ENCODE measurements at regions not wholly inside any gene's neighbourhood (a gene's known extent, or its start where the extent isn't known, plus 50 kb on each side); places are given as distances from the start of the nearest gene placed in this dataset.

GRCh38 chr13:29689548-29689947, 94.1 kb upstream of the SLC7A1 start:
- no peaks in the 10 kb centered on the region for H3K36me3 ChIP-seq (ENCODE audit: control insufficient read depth in 4 of 4, insufficient read depth in 3 of 4, low read depth in 1 of 4, low read length in 3 of 4)

GRCh38 chr13:29688193-29688592, 92.7 kb upstream of the SLC7A1 start:
- TF ChIP-seq EGR1 (IDR thresholded peaks at IDR 0.05; ENCODE audit: low read depth in 2 of 2) (no peak), NR2F2 (IDR thresholded peaks at IDR 0.05) (no peak), HNF4G (IDR thresholded peaks at IDR 0.05) (no peak), SP1 (IDR thresholded peaks at IDR 0.05) (no peak), FOXA1 (IDR thresholded peaks at IDR 0.05) (no peak), TAF1 (conservative IDR thresholded peaks at IDR 0.05) (no peak), HNF4A (conservative IDR thresholded peaks at IDR 0.05) (no peak), JUND (IDR thresholded peaks at IDR 0.05) (no peak), CTCF (IDR thresholded peaks at IDR 0.05; ENCODE audit: low read depth, low read length, missing input control) (no peak)
- TF ChIP-seq, protein P1, sequence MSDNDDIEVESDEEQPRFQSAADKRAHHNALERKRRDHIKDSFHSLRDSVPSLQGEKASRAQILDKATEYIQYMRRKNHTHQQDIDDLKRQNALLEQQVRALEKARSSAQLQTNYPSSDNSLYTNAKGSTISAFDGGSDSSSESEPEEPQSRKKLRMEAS (IDR thresholded peaks at IDR 0.05) = no peak
- Histone ChIP-seq H3K9ac (ENCODE audit: low read depth in 1 of 2, low read length in 2 of 2) (no peak overlapping the region), H3K36me3 (ENCODE audit: control insufficient read depth in 4 of 4, insufficient read depth in 3 of 4, low read depth in 1 of 4, low read length in 3 of 4) (no peaks in the 10 kb centered on the region), H3K27ac (ENCODE audit: low read depth in 1 of 2, low read length in 2 of 2) (no peak overlapping the region), H3K4me3 (ENCODE audit: low read depth in 1 of 3, low read length in 3 of 3) (no peak overlapping the region), H3K27me3 (ENCODE audit: control insufficient read depth in 4 of 4, insufficient read depth in 4 of 4, low read length in 3 of 4) (no peaks in the 10 kb centered on the region), H3K9me3 (ENCODE audit: control insufficient read depth in 4 of 4, low read length in 3 of 4) (peaks cover 0 to 7% (median 2%) of the 10 kb centered on the region in 4 donors), H3K4me1 (ENCODE audit: control insufficient read depth in 4 of 4, insufficient read depth in 4 of 4, low read length in 3 of 4) (peaks cover 0 to 4% (median 0%) of the 10 kb centered on the region in 4 donors)
- no peak for DNase-seq (ENCODE audit: low spot score)
- 88% methylated on average over 3 of the region's 3 CpGs for WGBS

More at GRCh38 chr13:29689548-29689947, 94.1 kb upstream of the SLC7A1 start:
- H3K27ac ChIP-seq (ENCODE audit: low read depth in 1 of 2, low read length in 2 of 2) = no peak overlapping the region
- no peak overlapping the region for H3K4me3 ChIP-seq (ENCODE audit: low read depth in 1 of 3, low read length in 3 of 3)
- H3K9me3 ChIP-seq (ENCODE audit: control insufficient read depth in 4 of 4, low read length in 3 of 4) = no peaks in the 10 kb centered on the region
- peaks cover 0 to 4% (median 0%) of the 10 kb centered on the region in 4 donors for H3K4me1 ChIP-seq (ENCODE audit: control insufficient read depth in 4 of 4, insufficient read depth in 4 of 4, low read length in 3 of 4)
- no peak for DNase-seq (ENCODE audit: low spot score)
- 42% methylated on average over 3 of the region's 3 CpGs for WGBS
- no peak overlapping the region for H3K9ac ChIP-seq (ENCODE audit: low read depth in 1 of 2, low read length in 2 of 2)
- no peaks in the 10 kb centered on the region for H3K27me3 ChIP-seq (ENCODE audit: control insufficient read depth in 4 of 4, insufficient read depth in 4 of 4, low read length in 3 of 4)
- TF ChIP-seq HNF4A (conservative IDR thresholded peaks at IDR 0.05) = no peak
- TF ChIP-seq NR2F2 (IDR thresholded peaks at IDR 0.05) = no peak
- TF ChIP-seq, protein P1 (IDR thresholded peaks at IDR 0.05) = no peak
- no peak for TF ChIP-seq JUND (IDR thresholded peaks at IDR 0.05)
- no peak for TF ChIP-seq TAF1 (conservative IDR thresholded peaks at IDR 0.05)
- no peak for TF ChIP-seq FOXA1 (IDR thresholded peaks at IDR 0.05)
- TF ChIP-seq HNF4G (IDR thresholded peaks at IDR 0.05) = no peak
- no peak for TF ChIP-seq GABPA (IDR thresholded peaks at IDR 0.05 in 1 of 2, conservative IDR thresholded peaks at IDR 0.05 in 1 of 2)
- TF ChIP-seq REST (IDR thresholded peaks at IDR 0.05) = no peak
- TF ChIP-seq SP1 (IDR thresholded peaks at IDR 0.05) = no peak
- TF ChIP-seq EGR1 (IDR thresholded peaks at IDR 0.05; ENCODE audit: low read depth in 2 of 2) = no peak

Data from liver (tissue), 8 donors.